OCI-LY7 (cell line): ENCODE measurements at regions not wholly inside any gene's neighbourhood (a gene's known extent, or its start where the extent isn't known, plus 50 kb on each side); places are given as distances from the start of the nearest gene placed in this dataset.

ENCODE experiments used
- CTCF ChIP-seq: fragments of 200-600 bp; sonication (generic); conservative IDR thresholded peaks from 2 replicates; pipeline ENCODE4 v1.5.1; 2014; ENCODE audit warnings: mild to moderate bottlenecking, antibody characterized with exemption, low read length, moderate library complexity, mixed read lengths
- EZH2phosphoT487 ChIP-seq: fragments of 200-600 bp; sonication (generic); IDR thresholded peaks from 2 replicates; pipeline ENCODE4 v1.6.1; 2018; ENCODE audit warnings: low read depth, borderline replicate concordance, mild to moderate bottlenecking, mixed run types, antibody characterized with exemption, low read length, moderate library complexity, mixed read lengths

DNA sequence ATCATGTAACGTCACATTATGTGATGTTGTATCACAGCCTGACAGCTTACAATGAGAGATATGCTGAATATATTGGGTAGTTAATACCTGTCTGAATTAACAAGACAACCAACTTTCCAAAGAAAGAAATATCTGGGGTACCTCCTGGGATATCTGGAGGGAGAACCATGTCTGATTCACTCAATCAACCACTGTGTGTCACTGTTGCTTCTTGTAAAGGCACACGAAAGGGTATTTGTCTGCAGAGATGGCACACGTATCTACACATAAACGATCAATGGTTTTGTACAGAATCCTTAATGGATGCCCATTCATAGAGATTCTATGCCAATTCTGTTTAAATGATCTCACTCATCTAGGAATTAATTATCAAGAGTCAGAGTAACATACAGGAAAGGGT is 252.1 kb upstream of the TMCO5A start:
- TF ChIP-seq CTCF (peak; percentile 57), EZH2phosphoT487 (no peak)
